G401.6 (cell line): ENCODE measurements at regions not wholly inside any gene's neighbourhood (a gene's known extent, or its start where the extent isn't known, plus 50 kb on each side); places are given as distances from the start of the nearest gene placed in this dataset.

ENCODE experiments used
- FAIRE-seq: peaks from 2 replicates; lab custom pipeline; 2012; peaks lifted over from hg19 to GRCh38; lab: Jason Lieb, UNC

DNA sequence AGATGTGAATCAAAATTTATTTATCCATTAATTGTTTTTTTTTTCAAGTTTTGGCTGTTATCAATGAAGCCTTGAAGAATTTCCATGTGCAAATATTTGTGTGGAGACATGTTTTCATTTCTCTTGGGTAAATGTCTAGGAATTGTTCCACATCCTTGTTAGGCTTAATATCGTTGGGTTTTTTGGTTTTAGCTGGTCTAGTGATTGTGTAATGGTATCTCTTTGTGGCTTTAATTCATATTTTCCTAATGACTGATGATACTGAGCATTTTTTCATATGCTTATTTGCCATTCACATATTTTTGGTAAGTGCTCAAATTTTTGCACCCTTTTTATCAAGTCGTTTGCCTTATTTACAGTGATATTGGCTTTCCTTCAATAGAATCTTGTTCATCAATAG lies 250.3 kb upstream of the EPHA4 start:
- FAIRE-seq, result no peak

DNA sequence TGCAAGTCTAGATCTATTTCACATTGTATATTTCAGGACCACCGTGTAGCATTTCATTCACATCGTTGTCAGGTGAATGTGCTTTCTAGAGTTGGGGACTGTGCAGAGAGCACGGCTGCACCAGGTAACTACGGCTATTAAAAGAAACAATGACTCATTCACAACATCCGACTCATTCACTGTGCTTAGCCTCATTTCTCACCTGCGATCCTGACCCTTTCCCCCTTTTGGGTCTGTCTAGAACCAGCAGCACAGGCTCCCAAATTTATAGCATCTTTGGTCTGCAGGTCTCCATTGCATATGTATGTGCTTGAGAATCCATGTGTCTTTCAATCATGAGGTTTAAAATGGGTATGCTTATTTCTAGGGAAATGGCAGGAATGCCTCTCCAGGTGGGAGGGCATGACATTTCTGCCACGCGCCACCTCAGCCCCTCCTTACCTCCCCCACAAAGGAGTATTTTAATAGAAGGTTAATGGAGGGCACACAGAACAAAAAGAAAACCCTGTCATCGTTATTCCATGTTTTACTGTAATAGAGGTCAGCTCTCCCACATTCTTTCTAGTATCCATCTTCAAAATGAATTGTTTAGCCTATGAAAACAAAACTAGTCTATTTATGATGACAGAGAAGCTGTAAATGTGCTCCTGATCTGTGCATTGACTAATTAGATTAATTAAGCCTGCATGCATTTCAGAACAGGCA lies 246.7 kb upstream of the EPHA4 start:
- FAIRE-seq, result no peak

DNA sequence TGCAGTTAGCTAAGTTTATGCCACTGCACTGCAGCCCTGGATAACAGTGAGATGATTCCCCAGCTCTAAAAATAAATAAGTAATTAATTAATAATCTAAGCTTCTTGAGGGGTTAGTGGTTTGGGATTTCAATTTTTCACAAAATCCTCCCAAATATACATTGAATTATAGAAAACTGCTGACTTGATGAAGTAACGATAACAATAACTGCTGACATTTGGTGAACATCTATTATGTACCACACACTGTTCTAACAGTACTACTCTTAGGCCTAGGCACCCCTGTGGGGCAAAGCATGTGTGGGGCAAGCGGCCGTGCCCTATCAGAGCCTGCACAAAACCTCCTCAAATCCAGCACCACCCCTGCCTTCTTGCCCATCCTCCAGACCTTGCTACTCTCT lies 245.8 kb upstream of the EPHA4 start:
- no peak for FAIRE-seq

DNA sequence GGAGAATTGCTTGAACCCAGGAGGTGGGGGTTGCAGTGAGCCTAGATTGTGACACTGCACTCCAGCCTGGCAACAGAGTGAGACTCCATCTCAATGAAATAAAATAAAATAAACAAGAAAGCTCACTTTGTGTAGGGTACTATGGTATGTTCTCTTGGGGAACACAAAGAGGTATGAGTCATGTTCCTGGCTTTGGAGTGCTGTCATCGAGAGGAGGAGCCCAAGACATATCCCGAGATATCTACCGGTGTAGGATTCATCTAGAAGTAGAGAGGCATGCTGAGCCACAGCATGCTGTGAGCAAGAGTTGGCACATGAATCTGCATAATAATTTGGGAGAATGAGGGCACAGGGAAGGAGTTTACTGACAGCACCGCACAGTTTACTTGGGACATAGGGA lies 244.9 kb upstream of the EPHA4 start:
- no peak for FAIRE-seq

DNA sequence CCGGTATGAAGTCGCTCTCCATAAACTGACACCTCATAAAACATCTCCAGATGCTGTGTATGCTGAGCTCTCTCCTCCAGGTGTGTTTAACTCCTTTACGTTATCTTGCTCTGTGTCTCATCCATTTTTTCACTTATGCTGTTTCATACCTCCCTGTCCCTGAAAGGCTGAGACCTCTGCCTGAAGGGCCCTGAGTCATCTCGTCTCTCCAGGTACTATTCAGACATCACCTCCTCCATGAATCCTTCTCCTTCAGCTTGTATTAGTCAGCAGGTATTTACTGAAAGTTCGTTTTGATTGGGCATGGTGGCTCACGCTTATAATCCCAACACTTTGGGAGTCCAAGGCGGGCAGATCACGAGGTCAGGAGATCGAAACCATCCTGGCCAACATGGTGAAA lies 244.5 kb upstream of the EPHA4 start:
- FAIRE-seq, result no peak

DNA sequence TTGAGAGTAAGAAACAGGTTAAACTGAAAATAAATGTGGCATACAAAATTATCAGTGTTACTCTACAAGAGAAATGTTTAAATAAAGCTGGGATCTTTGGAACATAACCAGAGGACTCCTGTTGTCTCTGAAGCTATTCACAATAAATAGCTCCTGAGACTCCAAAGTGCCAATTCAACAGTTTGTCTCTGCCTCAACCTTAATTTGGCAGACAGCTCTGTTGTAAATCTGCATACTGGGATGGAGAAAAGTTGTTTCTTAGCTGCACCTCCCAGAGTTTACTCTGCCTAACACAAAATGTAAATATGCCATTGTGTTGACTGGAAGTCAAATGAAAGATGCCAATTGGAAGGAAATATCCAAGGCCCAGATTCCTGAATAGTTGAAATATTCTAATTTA lies 238.5 kb upstream of the EPHA4 start:
- no peak for FAIRE-seq

DNA sequence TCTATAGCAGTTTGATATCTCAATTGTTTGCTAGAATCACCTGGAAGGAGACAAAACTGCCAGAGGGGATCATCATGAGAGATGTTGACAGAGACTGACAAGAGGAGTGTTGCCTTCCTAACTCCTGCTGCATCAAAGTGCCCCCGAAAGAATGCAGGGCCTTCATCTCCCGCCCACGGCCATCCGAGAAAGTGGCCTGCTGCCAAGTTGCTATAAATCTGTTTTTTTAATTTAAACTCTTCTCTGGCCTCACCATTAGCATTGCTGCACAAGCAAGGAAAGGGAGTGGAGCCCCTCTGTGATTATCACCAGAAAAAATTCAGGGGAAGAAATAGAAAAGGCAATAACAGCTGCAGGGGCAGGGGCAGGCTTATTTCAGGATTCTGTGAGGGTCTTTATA lies 238.1 kb upstream of the EPHA4 start:
- no peak for FAIRE-seq

DNA sequence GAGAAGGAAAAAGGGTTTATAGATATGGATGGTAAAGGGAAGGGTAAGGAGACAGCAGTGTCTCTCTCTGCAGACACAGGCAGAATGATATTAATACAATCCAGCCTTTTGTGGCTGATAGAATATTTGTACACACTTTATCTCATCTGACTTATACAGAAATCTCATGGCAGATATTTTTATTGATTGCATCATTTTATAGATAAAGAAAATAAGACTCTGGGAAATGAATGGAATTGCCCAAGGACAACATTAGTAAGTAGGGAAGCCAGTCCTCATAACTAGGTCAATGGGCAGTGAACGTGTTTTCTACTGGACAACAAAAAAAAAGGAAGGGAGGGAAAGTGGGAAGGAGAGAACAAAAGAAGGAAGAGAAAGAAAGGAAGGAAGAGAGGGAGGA lies 236.4 kb upstream of the EPHA4 start:
- no peak for FAIRE-seq

DNA sequence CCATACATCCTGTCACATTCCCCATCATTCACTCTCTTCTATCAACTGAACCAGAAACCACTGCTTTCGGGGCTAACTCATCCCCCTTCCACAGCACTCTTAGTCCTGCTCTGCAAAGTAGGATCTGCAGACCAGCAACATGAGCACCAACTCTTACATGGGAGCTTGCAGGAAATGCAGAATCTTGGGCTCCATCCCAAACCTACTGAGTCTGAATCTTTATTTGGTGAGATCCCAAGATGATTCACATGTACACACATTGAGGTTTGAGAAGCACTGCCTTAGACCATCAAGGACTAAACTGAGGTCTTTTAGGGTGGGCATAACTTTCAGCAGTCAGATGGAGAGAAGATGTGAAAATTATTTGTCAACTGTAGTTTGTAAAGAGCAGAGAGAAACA lies 235.6 kb upstream of the EPHA4 start:
- no peak for FAIRE-seq

DNA sequence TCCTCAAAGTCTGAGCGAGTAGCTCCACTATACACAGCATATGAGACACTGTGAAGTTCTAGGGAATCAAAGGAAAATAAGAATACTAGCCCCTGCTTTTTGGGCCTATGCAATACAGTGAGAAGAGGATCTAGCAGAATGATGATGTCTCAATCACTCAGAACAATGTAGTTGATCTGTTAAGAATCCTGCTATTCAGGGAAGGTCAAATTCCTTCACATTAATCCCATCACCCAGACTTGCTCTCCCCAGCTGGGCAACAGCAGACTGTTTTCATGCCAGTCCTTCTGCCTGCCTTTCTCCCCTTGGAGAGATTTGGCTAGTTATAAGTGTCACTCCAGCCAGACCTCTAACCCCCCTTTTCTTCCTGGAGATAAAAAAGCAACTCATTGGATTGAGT lies 230.0 kb upstream of the EPHA4 start:
- FAIRE-seq, result no peak

DNA sequence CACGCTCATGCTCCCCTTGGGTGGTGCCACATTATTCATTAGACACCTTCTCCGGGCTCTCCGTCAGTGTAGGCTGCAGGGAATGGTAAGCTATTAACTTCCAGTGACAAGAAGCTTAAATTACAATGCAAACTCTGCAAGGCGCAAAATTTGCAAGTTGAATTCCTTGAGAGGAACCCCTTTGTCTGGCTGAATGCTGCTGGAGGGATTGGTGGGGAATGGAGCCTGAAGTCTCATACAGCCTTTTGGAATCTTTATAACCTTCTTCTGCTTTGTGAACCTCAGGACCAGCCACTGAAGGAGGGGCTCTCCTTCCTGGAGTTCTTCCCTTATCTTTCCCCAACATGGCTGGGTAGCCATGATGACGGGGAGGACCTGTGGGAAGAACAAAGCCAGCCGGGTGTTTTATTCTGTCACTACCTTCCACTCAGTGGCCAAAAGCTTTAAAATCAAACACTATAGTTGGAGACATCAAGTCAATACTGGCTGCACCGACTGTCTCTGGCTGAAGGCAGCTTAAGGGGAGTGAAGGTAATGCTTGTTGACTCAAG lies 220.9 kb upstream of the EPHA4 start:
- FAIRE-seq, result no peak

DNA sequence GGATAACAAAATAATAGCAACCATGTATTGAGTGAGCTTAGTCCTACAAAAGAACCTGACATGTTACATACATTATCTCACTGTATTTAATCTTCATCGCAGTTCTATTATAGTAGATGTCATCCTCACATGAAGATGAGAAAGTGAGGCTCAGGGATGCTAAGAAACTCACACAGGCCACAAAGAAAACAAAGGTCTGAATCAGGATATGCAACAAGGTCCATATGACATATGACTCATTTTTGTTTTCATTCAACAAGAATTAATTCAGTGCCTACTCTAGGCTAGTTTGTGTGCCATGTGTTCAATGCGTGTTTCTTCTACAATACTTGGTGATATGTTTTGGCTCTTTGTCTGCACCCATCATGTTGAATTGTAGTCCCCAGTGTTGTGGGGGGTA lies 219.7 kb upstream of the EPHA4 start:
- FAIRE-seq, result no peak

DNA sequence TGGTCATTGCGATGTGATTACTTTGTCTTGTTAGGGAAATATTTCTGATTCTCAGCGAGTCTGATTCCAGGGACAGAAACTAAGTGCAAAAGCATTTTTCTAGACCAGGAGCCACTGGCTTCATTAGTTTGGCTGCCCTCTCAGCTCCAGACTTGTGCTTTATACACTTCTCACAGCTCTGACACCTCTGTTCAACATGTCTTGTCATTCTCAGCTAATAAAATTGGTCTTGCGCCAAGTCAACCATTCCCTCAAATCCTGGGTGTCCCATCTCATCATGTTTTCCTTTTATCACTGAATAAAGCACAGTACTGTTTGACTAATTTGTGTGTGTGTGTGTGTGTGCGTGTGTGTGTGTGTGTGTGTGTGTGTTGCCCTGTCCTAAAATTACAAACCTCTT lies 215.5 kb upstream of the EPHA4 start:
- no peak for FAIRE-seq

DNA sequence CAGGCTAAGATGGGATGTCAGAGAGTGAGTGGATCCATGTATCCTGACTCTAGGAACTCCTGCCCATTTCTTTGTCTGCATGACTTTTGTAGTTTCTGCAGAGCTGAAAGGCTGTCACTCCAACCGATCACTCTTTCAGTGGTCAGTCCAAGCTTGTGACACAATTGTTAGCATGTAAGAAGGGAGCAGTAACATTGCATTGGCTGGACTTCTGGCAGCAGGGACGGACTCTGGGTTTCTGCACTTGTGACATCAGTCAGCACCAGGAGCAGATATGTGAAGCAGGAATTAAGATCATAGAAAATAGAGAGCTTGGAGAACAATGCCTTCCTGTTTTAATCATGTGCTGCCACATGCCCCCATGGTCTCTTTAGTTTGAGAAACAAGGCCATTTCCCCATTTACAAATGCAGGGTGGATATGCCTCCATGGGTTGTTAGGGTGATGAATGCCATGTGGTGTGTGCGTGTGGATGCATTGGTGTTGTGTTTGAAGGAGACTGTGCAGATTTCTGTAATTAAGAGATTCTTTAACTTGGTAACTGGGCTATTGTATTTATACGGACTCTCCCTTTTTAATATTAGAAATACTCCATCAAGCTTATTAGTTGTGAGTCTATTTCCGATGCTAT lies 214.3 kb upstream of the EPHA4 start:
- no peak for FAIRE-seq

DNA sequence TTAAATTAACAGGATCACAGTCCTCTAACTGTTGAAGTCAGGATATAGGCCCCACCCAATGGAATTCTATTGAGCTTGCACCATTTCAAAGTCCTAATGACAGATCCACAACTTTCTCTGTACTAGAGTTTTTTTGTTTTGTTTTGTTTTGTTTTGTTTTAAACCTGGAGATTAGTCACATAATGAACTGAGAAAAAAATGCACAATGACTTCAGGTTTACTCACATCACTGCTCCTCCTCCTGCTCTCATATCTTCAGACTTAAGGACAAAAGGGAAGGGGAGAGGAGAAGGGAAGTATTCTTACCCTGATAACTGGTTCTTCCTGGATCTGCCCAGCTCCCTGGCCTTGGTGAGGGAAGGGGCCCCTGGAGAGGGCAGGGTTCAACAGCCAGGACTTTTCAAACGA lies 208.2 kb upstream of the EPHA4 start:
- no peak for FAIRE-seq

DNA sequence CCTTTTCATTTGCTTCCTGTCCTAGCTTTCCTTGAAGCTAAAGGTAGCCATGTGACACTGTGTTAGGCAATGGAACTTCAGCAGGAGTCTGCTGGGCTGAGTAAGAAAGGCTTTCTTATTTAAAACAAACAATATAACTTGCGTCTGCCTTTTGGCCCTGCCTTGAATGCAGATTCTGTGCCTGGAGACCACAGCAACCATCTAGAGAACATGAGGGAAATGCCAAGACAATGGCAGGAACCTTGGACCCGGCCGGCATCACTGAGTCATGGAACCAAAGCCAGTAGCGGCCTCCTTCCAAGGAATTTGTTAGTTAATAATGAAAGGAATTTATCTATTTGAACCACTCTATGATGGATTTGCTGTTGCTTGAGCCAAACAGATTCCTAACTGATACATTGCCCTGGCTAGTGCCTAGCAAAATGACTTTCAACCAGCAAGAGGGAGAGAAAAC lies 207.5 kb upstream of the EPHA4 start:
- FAIRE-seq, result no peak

DNA sequence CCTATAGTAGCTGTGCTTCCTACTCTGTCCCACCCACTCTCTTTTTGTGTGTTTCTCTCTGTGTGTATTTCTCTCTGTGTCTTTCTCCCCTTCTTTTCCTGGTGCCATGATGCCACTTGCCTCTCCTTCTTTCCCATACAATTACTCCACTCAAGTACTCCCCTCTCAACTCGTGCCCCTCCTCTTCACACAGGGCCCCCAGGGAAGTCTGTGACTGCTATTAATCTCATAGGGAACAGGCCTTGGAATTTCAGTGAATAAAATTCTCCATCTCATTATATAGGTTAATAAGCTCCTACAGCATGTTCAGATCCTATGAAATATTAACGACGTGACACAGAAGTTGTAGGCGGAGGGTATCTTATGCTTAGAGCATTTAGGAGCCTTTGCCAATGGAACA lies 205.9 kb upstream of the EPHA4 start:
- no peak for FAIRE-seq

DNA sequence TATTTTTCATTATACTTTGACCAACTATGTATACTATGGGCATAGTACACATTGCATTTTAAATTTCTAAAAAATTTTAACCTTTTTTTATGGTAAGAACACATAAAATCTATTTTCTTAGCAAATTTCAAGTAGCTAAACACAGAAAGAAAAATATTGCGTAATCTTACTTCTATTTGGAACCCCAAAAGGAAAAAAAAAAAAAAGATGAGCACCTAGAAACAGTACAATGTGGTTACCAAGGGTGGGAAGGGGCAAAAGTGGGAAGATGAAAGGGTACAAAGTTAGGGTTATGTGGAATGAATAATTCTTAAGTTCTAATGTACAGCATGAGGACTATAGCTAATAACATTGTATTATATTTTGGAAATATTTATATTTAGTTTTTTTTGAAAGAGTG lies 205.0 kb upstream of the EPHA4 start:
- FAIRE-seq, result no peak

DNA sequence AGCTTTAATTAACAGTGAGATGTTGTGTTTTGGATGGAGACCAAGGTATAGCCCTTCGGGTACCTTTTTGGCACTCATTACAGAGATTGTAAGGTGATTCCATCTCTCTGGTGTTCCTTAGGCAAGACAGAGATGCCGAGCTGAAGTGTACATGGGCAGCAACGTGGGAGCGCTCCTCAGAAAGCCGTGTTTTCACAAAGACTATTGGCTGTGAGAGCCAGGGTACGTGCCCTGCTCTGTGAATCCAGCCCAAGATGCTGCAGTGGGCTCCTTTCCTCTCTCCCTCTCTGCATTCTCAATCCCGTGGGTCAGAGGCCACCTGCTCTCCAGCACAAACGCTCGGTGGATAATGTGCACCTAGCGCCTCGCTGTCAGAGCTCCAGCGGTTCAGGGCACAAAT lies 203.0 kb upstream of the EPHA4 start:
- FAIRE-seq, result no peak

DNA sequence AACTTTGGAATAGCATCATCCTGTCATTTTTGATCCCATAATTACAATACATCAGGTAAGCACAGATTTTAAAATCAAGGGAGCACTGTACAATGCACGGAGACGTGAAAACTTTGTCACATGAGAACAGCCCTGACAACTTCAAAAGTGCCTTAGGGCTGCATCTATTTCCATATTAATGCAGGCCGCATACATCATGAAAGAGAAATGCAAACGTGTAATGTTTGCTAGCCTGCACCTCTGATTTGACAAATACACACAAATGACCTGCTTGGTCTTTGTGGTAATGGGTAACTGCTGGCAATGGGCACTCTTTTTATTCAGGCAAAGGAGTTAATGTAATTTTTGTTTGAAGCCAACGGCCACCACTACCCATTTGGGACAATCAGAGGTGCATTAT lies 202.0 kb upstream of the EPHA4 start:
- FAIRE-seq, result no peak

DNA sequence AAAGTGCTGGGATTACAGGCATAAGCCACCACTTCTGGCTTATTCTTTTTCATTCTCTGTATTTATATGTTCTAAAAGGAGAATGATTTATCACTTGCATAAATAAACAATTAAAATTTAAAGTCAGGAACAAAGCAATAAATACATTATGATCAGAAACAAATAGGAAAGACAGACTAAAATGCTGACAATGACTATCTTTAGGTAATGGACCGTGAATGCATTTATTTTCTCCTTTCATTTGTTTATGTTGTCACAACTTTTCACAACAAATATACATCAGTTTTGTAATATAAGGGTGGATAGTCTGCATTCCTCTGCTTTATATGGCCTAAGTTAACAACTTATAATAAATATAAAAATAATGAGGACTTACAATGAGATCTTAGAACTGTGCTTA lies 199.2 kb upstream of the EPHA4 start:
- FAIRE-seq, result no peak

DNA sequence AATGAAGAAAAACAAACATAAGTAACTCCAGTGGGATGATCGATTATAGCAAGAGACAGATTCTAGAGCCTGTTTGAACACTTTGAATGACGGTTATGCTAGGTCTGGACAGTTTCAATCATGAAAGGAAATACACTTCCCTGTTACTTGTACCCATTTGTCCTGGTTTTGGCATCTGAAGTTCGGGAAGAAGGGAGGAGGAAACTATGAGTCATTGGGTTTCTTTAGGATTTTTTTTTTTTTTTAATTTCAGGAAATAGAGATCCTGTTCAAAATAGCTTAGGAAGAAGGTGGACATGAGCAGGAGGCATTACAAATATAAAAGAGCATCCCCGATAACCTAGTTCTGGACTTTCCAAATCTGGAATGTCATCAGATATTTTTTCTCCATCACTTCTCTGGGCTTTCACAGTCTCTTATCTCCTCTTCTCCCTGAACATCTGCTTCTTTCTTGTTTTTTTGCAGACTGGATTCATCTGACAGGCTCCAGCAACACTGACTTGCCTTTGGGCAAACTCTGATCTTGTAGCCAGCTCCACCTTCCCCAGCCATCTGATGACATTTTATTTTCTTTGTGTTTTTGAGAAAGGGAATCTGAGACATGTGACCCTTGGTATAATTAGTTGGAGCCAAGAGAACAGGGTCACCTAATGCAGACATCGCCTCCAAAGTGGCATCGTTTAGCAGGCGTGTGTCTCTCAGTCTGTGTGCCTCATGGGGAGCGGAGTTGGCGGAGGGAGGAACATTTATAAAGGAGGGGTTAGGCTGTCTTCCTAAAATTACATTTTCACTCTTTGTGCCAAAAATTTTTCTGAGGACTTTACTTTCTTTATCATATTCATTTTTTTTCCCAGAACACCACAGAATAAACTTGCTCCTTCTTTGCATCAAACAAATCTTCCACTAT lies 195.3 kb upstream of the EPHA4 start:
- no peak for FAIRE-seq

DNA sequence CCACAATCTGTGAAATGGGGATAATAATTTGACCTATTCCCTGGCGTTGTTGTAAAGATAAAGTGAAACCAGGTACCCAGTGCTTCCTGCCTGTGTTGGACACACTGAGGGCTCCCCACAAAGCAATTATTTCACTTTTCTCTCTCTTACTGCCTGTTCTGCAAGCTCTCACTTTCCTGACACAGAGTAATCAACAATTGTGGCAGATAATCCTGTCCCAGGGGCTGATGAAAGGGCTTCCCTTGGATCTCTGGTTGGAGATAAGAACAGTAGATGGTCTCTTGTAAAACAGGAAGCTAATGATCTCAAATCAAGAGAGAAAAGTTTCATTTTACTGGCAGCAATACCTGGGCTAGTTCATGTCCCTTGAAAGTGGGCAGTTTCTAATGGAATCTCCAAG lies 190.4 kb upstream of the EPHA4 start:
- FAIRE-seq, result no peak
